GM12878 (cell line): ENCODE measurements at regions not wholly inside any gene's neighbourhood (a gene's known extent, or its start where the extent isn't known, plus 50 kb on each side); places are given as distances from the start of the nearest gene placed in this dataset.

Experiments used
- ATAC-seq: fragments of 200-7000 bp; cut with Tn5 transposase; 3 replicates; pipeline ENCODE4 v1.9.1; 2020; ENCODE audit warnings: mild to moderate bottlenecking, moderate library complexity
- BruUV-seq: library from RNA; stranded (reverse); fragments of 400-500 nt; replicated peaks from 2 replicates; lab custom pipeline; 2021; lab: Mats Ljungman, UMichigan
- CTCF ChIA-PET: fragments of 300-600 bp; sonication (Branson Sonifier 250); formaldehyde crosslinking; extraction: SDS; loops from one replicate; lab custom pipeline; 2021; ENCODE audit warnings: inconsistent platforms; lab: Yijun Ruan, JAX
- POLR2A ChIA-PET: fragments of 350-600 bp; formaldehyde crosslinking; extraction: SDS; loops from one replicate; lab custom pipeline; 2021; ENCODE audit warnings: inconsistent platforms; lab: Charles Lee
- RAD21 ChIA-PET: fragments of 300-600 bp; sonication (Branson Sonifier 250); formaldehyde crosslinking; loops from one replicate; lab custom pipeline; 2023; ENCODE audit warnings: antibody characterized with exemption; ENCODE audit not compliant: unreplicated experiment; lab: Charles Lee
- SMC1A ChIA-PET: fragments of 300-600 bp; sonication (Branson Sonifier 250); formaldehyde crosslinking; loops from one replicate; lab custom pipeline; 2023; ENCODE audit not compliant: unreplicated experiment, uncharacterized antibody; lab: Charles Lee
- DNase-seq: peaks from one replicate; pipeline ENCODE4 v3.0.0-alpha.2; 2011; ENCODE audit warnings: low read depth, low spot score
- FAIRE-seq: peaks from 3 replicates; lab custom pipeline; 2011; peaks lifted over from hg19 to GRCh38; lab: Jason Lieb, UNC
- H2AFZ ChIP-seq: 2 replicates; pipeline ENCODE4 v1.6.0; 2011; ENCODE audit warnings: low read depth, low read length, control low read depth; ENCODE audit not compliant: control insufficient read depth
- H3K27ac ChIP-seq: 2 replicates; pipeline ENCODE4 v1.5.1; 2011; ENCODE audit warnings: control low read depth; ENCODE audit not compliant: control insufficient read depth, insufficient read depth
- H3K27me3 ChIP-seq, 2 experiments: replicated peaks in 1 of 2; 2 replicates each; pipeline versions ENCODE4 v1.6.0 to v1.6.1; 2011; ENCODE audit warnings: low read length in 1 of 2; ENCODE audit not compliant: control insufficient read depth in 2 of 2, insufficient read depth in 2 of 2
- H3K36me3 ChIP-seq, 2 experiments: 2 replicates each; pipeline ENCODE4 v1.5.1; 2011; ENCODE audit warnings: low read length in 1 of 2; ENCODE audit not compliant: control insufficient read depth in 2 of 2, insufficient read depth in 2 of 2
- H3K4me1 ChIP-seq: 2 replicates; pipeline ENCODE4 v1.6.1; 2011; ENCODE audit warnings: mild to moderate bottlenecking, low read length, moderate library complexity, mixed read lengths; ENCODE audit not compliant: control insufficient read depth, insufficient read depth
- H3K4me2 ChIP-seq: 2 replicates; pipeline ENCODE4 v1.6.0; 2011; ENCODE audit warnings: control low read depth; ENCODE audit not compliant: control insufficient read depth, insufficient read depth
- H3K4me3 ChIP-seq: fragments of 200-600 bp; sonication (generic); 2 replicates; pipeline ENCODE4 v1.5.1; 2016
- H3K79me2 ChIP-seq: 2 replicates; pipeline ENCODE4 v1.6.0; 2011; ENCODE audit warnings: low read length; ENCODE audit not compliant: control insufficient read depth, insufficient read depth
- H3K9ac ChIP-seq: 2 replicates; pipeline ENCODE4 v1.8.0; 2011; ENCODE audit warnings: low read length, control low read depth, mixed read lengths; ENCODE audit not compliant: control insufficient read depth, insufficient read depth
- H3K9me3 ChIP-seq: replicated peaks from 3 replicates; pipeline ENCODE4 v1.5.1; 2011; ENCODE audit warnings: mild to moderate bottlenecking, low read length; ENCODE audit not compliant: control insufficient read depth, insufficient read depth
- H4K20me1 ChIP-seq: 2 replicates; pipeline ENCODE4 v1.6.0; 2011; ENCODE audit not compliant: control insufficient read depth, insufficient read depth
- CBX5 ChIP-seq: sonication (generic); IDR thresholded peaks from 2 replicates; pipeline ENCODE4 v1.6.1; 2016; ENCODE audit warnings: low read depth, moderate library complexity, mild to moderate bottlenecking, inconsistent platforms
- CHD4 ChIP-seq: fragments of 200-600 bp; sonication (generic); IDR thresholded peaks from 2 replicates; pipeline ENCODE4 v1.6.1; 2016; ENCODE audit warnings: mild to moderate bottlenecking
- E4F1 ChIP-seq: fragments of 450-650 bp; IDR thresholded peaks from 2 replicates; pipeline ENCODE4 v1.6.1; 2018; ENCODE audit warnings: borderline replicate concordance, mild to moderate bottlenecking; ENCODE audit not compliant: partially characterized antibody
- EED ChIP-seq: sonication (generic); IDR thresholded peaks from 2 replicates; pipeline ENCODE4 v1.6.1; 2016; ENCODE audit warnings: antibody characterized with exemption, low read depth
- FOS ChIP-seq: IDR thresholded peaks from 3 replicates; pipeline ENCODE4 v1.6.1; 2011; ENCODE audit warnings: borderline replicate concordance; ENCODE audit not compliant: insufficient read length; ENCODE audit errors: extremely low read depth
- HDAC6 ChIP-seq: fragments of 200-600 bp; sonication (generic); IDR thresholded peaks from one replicate; pipeline ENCODE4 v1.8.0; 2017; ENCODE audit warnings: antibody characterized with exemption; ENCODE audit not compliant: unreplicated experiment
- IKZF2 ChIP-seq, 2 experiments: fragments of 450-650 bp; IDR thresholded peaks; 2 replicates each; pipeline ENCODE4 v1.6.1; 2017; ENCODE audit warnings: mild to moderate bottlenecking in 2 of 2, moderate library complexity in 2 of 2
- KLF5 ChIP-seq: fragments of 450-650 bp; IDR thresholded peaks from 2 replicates; pipeline ENCODE4 v1.6.1; 2014; ENCODE audit warnings: mild to moderate bottlenecking; ENCODE audit not compliant: partially characterized antibody
- NR2C2 ChIP-seq: IDR thresholded peaks from 2 replicates; pipeline ENCODE4 v1.6.1; 2011; ENCODE audit warnings: borderline replicate concordance, low read depth; ENCODE audit not compliant: control insufficient read depth, insufficient read length
- REST ChIP-seq: IDR thresholded peaks from 2 replicates; pipeline ENCODE4 v1.6.1; 2012; ENCODE audit warnings: mild to moderate bottlenecking, low read depth, low read length
- TCF7 ChIP-seq: IDR thresholded peaks from 2 replicates; pipeline ENCODE4 v1.6.1; 2014; ENCODE audit warnings: antibody characterized with exemption, borderline replicate concordance
- ZNF384 ChIP-seq: IDR thresholded peaks from 2 replicates; pipeline ENCODE4 v1.6.1; 2012; ENCODE audit warnings: low read depth, mild to moderate bottlenecking, low read length, improper control_type of control experiment, borderline replicate concordance
- ZNF622 ChIP-seq: fragments of 450-650 bp; IDR thresholded peaks from 2 replicates; pipeline ENCODE4 v1.6.1; 2017; ENCODE audit warnings: mild to moderate bottlenecking, inconsistent platforms
- WGBS: methylation state at CpG from one replicate; pipeline ENCODE4 v1.1.6; 2016; ENCODE audit warnings: low lambda C conversion rate; ENCODE audit not compliant: insufficient replicate concordance, insufficient coverage; ENCODE audit errors: missing lambda C conversion rate; 5-methylcytosine and 5-hydroxymethylcytosine counted together
- in situ Hi-C: fragments of 300-500 bp; cut with MboI; formaldehyde crosslinking; loops from 9 replicates; pipeline ENCODE4 v1.14.3; 2018; ENCODE audit warnings: mixed read lengths
- intact Hi-C: fragments of 100-400 bp; cut with micrococcal nuclease; formaldehyde crosslinking; loops from one replicate; pipeline ENCODE4 v1.14.2; 2022; ENCODE audit not compliant: unreplicated experiment
- TF ChIP-seq, protein P1 (sequence below): fragments of 450-650 bp; IDR thresholded peaks from 2 replicates; pipeline ENCODE4 v1.6.1; 2016; ENCODE audit warnings: mild to moderate bottlenecking

DNA sequence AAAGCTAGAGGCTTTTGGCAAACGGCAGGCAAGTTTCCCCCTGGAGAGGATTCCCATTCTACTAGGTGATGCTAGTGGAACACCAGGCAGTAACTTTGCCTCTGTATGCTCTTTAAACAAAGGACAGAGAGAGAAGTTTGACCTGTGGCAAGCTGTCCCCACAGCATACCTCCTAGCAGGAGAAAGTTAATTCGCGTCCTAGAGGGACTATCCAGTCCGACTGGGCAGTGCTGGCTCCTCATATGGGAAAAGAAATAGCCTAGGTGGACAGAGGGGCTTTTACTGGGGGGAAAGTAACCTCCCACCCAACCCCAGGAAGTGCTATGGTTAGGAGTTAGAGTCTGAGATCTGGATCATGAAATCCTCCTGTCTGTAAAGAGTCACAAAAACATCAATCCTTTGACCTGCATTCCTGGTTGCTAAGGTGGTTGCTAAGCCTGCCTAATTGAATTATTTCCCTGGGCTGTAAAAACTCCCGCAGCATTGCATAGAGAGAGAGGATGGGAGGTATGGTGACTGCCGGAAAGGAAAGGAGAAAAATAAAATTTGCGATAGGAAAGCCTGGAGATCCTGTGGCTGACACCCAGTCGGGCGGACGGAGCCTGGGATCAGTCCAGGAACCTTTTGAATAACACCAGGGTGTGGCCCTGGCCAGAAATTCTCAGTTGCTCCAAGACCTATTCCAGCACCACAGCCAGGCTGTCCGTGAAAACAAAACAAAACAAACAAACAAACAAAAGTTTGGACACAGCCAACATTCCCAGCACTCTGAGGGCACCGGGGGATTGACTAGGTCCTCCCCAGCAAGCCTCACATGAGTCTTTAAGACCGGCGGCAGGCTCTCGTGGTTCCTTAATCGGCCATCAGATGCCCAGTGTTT, 67.7 kb upstream of the ATP11B start:
- H3K79me2 ChIP-seq, result no peaks in the 10 kb centered on the region
- FAIRE-seq (no peak), DNase-seq (no peak), ATAC-seq (no peak)
- in situ Hi-C loops (no loop called here), intact Hi-C loops (no loop called here)
- H3K4me1 ChIP-seq, result peaks cover 3% of the 10 kb centered on the region; the same call in 1 of the 2 replicates
- H3K4me3 ChIP-seq, result no peak overlapping the region
- ChIA-PET RAD21 (interaction anchor here (1.4 to 1.9 kb wide), 2 partner anchors 11 to 112 kb away, joined by 4 to 7 read pairs; no protein-coding TSS in a partner anchor), POLR2A (interaction anchor here (2.9 kb wide), 1 partner anchor 9 kb away, joined by 20 read pairs; no protein-coding TSS in a partner anchor), CTCF (no interaction called here), SMC1A (interaction anchor here (1.4 to 2.4 kb wide), 4 partner anchors 9 to 72 kb away, joined by 4 to 26 read pairs (median 6); no protein-coding TSS in a partner anchor)
- no TSS peak for BruUV-seq
- H3K4me2 ChIP-seq, result no peak overlapping the region
- no peak for TF ChIP-seq E4F1
- TF ChIP-seq, protein P1, sequence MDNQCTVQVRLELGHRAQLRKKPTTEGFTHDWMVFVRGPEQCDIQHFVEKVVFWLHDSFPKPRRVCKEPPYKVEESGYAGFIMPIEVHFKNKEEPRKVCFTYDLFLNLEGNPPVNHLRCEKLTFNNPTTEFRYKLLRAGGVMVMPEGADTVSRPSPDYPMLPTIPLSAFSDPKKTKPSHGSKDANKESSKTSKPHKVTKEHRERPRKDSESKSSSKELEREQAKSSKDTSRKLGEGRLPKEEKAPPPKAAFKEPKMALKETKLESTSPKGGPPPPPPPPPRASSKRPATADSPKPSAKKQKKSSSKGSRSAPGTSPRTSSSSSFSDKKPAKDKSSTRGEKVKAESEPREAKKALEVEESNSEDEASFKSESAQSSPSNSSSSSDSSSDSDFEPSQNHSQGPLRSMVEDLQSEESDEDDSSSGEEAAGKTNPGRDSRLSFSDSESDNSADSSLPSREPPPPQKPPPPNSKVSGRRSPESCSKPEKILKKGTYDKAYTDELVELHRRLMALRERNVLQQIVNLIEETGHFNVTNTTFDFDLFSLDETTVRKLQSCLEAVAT, result no peak
- TF ChIP-seq CHD4, result no peak
- no peak for TF ChIP-seq FOS
- no peak for TF ChIP-seq ZNF622
- no peak for TF ChIP-seq KLF5
- TF ChIP-seq EED, result no peak
- no peak for TF ChIP-seq NR2C2
- no peak for TF ChIP-seq IKZF2 (IDR thresholded peaks at IDR 0.05)
- no peak for TF ChIP-seq REST
- no peak for TF ChIP-seq ZNF384
- TF ChIP-seq CBX5, result no peak
- no peak for TF ChIP-seq HDAC6
- TF ChIP-seq TCF7, result no peak
- H3K27me3 ChIP-seq, result no peaks in the 10 kb centered on the region
- no peak overlapping the region for H2AFZ ChIP-seq
- H3K27ac ChIP-seq, result no peak overlapping the region
- H3K9ac ChIP-seq, result no peak overlapping the region
- H4K20me1 ChIP-seq, result no peaks in the 10 kb centered on the region
- H3K9me3 ChIP-seq, result no peaks in the 10 kb centered on the region
- H3K36me3 ChIP-seq, result no peaks in the 10 kb centered on the region
- 66% methylated on average over 16 of the region's 16 CpGs for WGBS
